RCC 7860 (cell line): ENCODE measurements at regions not wholly inside any gene's neighbourhood (a gene's known extent, or its start where the extent isn't known, plus 50 kb on each side); places are given as distances from the start of the nearest gene placed in this dataset.

ENCODE experiments used
- DNase-seq: peaks from one replicate; pipeline ENCODE4 v3.0.0-alpha.2; 2015; ENCODE audit warnings: low spot score
- FAIRE-seq: peaks from 2 replicates; lab custom pipeline; 2012; peaks lifted over from hg19 to GRCh38; lab: Jason Lieb, UNC

DNA sequence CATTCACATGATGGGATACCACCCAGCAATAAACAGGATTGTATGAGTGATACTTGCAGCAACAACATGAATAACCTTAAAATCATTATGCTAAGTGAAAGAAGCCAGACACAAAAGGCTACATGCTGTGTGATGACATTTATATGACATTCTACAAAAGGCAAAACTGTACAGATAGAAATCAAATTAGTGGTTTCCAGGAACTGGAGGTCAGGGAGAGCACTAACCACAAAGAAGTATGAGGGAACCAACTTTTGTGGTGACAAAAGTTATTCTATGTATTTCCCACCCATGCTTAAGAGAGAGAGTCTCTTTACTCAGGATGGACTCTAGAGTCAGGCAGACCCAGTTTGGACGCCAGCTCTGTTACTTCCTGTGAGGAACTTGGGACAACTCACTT, 364.5 kb upstream of the DAB1 start:
- FAIRE-seq (no peak), DNase-seq (no peak)

DNA sequence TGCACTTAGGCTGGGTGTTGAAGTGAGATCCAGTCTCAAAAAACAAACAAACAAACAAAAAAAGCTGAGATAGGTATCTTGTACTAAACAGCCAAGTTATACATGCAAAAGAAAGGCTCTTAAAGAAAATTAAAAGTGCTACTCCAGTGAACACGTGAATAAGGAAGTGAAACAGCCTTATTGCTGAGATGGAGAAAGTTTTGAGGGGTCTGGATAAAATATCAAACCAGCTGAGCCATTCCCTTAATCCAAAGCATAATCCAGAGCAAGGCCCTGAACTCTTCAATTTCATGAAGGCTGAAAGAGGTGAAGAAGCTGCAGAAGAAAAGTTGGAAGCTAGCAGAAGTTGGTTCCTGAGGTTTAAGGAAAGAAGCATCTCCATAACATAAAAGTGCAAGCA, 360.5 kb upstream of the DAB1 start:
- FAIRE-seq (no peak), DNase-seq (no peak)

DNA sequence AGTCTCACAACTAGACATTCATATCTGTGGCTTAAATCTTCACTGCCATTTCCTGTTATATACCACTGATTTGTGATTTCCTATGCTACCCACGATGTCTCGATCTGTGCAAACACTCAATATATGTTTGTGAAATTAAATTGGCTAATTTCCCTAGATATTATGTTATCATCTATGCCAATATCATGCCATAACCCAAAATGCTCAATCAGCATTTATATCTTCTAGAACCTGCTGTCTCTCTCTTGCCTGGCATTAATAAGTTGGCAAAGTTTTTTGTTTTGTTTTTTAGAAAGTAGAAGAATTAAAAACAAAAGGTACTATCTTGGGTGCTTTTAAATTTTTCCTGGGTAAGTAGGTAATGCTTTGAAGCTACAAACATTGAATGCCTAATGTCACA, 358.5 kb upstream of the DAB1 start:
- FAIRE-seq: no peak

DNA sequence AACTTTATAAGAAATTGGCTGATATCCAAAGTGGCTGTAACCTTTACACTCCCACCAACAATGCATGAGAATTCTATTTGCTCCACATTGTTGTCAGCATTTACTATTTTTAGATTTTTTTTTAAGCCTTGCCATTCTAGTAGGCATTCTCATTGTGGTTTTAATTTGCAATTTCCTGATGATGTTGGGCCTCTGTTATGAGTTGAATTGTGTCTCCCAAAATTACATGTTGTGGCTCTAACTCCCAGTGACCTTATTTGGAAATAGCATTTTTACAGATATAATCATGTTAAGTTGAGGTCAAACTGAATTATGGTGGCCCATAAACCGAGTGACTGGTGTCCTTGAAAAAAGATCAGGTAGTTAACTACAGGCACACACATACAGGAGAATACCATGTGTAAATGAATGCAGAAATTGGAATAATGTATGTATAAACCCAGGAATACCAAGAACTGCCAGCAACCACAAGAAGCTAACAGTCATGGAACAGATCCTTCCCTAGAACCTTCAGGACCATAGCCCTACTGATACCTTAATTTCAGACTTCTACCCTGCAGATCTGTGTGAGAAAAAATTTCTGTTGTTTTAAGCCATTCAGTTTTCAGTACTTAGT, 348.8 kb upstream of the DAB1 start:
- DNase-seq (no peak), FAIRE-seq (no peak)

More for the DNA sequence above, 358.5 kb upstream of the DAB1 start:
- no peak for DNase-seq

DNA sequence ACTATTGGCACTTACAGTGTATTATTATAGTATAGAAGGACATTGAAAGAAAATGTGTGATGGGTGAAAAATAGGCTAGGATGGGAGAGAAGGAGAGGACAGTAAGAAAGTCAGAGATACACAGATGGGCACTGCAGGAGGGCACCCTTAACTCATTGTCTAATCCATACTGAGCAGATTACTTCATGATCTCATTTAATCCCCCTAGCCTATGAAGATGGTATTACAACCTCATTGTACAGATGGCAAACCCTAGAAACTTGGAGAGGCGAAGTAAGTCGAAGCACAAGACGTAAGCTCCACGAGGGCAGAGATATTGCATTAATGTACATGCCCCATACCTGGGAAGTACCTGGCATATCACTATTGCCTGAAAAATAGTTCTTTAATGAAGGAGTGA, 346.9 kb upstream of the DAB1 start:
- FAIRE-seq: no peak
- DNase-seq: no peak

DNA sequence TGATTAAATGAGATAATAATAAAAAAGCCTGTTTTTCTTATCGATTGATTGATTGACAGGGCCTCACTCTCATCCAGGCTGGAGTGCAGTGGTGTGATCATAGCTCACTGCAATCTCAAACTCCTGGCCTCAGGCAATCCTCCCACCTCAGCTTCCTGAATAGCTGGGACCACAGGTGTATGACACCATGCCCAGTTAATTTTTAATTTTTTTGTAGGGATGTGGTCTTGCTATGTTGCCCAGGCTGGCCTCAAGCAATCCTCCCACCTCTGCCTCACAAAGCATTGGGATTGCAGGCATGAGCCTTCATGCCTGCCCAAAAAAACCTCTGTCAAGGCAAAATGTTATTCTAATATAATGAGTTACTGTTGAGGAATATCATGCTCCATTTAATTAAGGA, 346.4 kb upstream of the DAB1 start:
- no peak for FAIRE-seq
- DNase-seq: no peak

DNA sequence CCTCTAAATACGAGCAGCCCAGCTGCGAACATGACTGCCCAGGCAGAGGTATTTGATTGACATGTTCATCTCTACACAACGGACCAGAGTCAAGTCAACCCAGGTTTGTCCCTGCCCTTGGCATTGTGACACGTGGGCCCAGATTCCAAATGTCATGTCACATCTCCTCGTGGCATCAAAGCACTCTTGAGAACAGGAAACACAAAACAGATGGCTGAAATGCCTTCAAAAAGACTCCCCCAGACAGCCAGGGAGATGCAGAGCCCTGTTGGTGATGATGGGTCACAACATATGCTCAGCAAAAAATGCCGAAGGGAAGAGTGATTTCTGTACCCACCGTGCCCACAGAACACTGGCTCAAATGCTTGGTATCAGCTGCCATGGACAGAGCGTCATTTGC, 337.8 kb upstream of the DAB1 start:
- DNase-seq (no peak), FAIRE-seq (no peak)

DNA sequence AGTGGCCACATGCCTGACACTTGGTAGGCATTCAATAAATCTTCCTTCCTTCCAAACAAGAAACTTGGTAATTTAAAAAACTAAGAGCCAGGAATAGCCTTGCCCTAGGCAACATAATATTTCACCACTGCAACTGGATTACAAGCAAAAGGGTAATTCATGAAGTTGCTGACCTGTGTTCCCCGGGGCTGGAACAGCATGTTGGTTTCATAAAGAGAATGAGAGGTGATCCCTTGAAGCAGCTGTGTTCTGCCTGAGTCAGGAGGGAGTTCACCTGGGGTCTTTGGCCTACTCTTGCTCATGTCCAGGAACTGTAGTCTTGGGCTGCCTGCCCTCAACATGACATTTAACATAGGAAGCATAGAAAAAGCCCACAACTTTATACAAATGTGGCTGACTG, 329.0 kb upstream of the DAB1 start:
- no peak for DNase-seq
- no peak for FAIRE-seq

DNA sequence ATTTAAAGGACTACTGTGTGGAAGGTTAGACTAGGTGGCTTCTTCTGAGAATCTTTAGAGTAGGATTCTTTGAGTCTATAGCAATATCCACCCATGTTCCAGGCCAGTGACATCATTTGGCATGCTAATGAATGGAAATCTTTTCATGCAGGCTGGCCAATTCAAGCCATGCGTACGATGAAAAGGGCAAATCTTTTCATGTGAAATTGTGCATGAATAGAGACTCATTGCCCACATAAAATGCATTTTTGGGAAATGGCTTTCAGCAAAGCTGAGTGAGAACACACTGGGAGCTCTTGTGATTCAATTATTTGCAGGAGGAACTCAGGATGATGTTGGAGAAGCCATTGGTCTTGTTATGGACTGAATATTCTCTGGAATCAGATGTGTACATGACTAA, 324.9 kb upstream of the DAB1 start:
- FAIRE-seq: no peak
- no peak for DNase-seq

DNA sequence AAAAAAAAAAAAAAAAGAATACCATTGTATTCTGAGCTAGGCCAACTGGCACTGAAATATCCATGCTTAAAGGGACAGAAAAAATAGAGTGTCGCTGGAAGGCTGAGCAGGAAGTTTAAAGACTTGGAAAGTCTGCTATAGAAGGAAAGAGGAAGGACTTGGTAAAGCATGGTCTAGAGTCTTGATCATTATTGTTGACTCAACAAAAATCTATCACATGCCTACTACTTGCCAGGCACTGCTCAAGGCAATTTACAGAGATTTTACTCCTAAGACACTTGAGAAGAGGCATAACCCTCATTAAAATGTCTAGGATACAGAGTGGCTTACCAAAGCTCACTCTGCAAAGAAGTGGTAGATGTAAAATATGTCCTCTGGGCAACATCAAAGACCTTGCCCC, 324.0 kb upstream of the DAB1 start:
- DNase-seq (no peak), FAIRE-seq (no peak)

DNA sequence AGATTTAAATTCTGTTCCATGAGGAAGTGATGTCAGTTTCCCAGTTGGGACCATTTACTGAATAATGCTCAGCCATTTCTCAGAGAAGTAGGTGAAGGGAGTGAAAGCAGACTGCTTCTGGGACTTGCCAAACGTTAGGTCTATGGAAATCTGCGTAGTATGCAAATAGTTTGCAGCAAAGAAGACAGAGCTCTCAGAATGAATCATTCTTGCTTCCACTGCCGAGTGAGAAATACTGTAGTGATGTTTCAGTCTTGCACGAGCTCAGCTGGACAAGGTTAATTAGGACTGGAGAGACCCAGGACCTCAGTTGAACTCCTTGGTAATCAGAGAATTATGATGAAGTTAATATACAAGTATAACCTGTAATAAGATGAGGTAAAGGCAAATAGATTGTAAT, 317.7 kb upstream of the DAB1 start:
- FAIRE-seq (no peak), DNase-seq (no peak)

DNA sequence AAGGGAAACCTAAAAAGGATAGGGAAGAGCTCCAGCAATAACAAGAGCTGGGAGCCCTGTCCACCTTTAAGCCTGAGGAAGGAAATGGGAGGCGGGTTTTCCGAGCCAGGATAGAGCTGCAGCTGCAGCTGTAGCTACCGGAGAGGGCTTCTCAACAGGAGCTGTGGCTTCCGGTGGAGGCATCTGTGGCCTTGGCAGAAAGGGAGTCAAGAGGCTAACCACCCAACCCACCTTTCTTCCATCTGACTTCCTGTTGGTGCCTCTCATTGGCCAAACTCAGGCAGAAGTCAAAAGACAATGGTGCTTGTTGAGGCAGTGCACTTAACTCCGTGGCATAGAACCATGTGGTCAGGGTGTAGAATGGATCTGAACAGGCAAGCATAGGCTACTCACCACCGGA, 313.1 kb upstream of the DAB1 start:
- DNase-seq (no peak), FAIRE-seq (no peak)

DNA sequence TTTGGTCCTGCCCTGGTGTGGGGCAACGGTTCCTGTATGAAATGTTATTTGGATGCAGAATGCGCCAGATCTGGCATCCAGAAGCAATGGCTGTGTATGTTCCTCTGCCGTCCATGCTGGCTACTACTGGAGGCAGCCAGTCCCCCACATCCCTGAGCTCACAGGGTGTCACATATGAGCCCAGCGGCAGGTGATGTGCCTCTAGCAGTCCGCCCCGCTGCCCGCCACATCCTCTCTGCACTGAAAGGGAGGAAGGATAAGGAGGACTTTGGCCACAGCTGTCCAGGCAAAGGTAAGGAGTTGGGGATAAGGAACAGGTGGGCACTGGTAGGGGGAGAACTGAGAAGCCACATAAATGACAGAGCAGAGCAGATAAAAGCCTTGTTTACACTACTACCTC, 305.3 kb upstream of the DAB1 start:
- DNase-seq (no peak), FAIRE-seq (no peak)

DNA sequence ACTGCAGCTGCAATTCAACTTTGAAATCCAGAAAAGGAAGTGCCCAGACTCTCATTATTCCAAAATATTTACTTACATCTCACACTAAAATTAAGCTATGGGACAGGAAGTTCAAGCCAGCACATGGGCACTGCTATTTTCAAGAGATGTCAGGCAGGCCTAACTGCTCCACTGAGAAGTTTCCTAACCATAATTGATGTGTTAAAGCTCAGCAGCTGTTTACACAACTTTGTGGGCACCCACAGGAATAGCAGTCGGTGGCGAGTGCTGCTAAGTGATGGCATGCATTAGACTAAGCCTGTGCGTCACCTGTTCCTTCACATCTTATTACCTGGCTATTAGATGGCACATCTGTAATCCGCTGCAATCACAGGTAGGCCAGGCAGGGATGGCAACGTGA, 303.3 kb upstream of the DAB1 start:
- no peak for FAIRE-seq
- no peak for DNase-seq

DNA sequence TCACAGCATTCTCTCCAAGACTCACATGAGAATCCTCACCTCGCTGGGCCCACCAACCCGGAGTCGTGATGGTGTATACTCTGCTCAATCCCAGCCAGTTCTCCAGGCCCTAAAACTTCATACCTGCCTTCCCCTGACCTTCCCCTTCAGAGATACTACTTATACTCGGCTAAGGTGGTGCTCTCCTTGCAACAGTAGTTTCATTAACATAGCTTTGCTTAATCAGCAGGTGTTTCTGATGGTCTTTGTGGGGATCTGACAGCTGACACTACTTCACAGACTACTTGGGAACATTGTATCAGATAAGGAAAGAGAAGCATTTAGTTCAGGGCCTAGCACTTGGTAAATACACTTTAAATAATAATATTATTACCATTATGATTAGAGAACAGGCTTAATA, 301.5 kb upstream of the DAB1 start:
- FAIRE-seq (no peak), DNase-seq (no peak)

DNA sequence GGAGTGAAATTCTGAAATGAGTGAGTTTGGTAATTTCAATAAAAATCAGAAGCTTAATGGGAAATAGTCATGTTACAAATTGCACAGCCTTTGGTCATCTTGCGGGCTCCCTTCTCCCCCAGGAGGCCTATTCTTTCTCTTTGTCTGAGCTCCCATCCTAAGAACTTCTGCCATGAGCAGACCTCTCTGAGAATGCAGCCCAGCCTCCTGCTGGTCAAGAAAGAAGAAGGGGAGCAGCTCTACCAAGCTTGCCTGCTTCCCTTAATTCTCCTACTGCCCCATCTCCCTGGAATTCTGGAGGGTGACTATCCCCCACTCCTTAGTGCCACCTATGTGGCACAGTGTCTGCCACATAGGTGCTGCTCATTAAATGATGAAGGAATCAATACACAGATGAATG, 300.7 kb upstream of the DAB1 start:
- FAIRE-seq: no peak

DNA sequence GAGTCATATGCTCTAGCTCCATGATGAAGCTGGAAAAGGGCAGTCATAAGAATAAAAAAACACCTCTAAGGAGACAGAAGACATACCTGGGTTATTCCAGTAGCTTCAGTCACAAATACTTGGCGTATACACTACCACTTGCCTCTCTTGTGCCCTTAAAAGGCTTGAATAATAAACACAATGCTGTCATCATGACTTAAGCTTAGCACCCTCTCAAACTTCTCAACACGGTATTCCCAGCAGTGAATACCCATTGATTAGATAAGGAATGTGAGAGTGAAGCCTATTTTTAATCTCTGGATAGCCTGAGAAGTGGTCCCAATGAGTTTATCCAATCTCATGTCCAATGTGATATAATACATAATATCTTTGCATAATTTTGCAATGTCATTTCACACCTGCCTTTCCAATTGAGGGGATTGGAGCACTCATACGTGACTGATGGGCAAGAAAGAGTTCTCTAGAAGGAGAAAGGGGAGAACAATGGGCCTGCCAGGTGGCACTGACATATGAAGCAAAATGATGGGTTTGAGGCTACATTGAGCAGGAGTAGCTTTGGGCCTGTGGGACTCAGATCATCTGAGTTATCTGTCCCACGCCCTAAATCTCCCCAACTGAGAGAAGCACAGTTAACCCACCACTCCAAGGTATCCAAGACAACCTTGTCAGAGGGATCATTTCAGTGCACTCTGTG, 298.6 kb upstream of the DAB1 start:
- FAIRE-seq: no peak
- no peak for DNase-seq

More for the DNA sequence above, 300.7 kb upstream of the DAB1 start:
- no peak for DNase-seq

DNA sequence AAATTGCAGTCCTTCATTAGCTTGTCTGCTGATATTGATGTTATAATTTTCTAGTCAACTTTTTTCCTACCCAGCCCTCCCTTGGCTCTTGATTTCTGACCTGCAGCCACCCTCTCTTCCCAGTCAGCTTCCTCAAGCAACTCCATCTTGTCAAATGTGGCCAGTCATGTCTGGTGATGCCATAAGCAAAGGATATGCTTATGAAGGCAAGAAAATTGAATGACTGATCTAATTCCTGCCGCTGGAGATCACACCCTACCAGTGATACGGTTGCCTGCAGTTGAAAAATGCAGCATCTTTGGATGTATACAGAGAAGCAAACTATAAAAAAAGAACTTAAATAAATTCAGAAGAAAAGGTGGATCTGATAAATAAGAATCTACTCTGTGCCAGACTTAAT, 297.1 kb upstream of the DAB1 start:
- FAIRE-seq: no peak
- DNase-seq: no peak

DNA sequence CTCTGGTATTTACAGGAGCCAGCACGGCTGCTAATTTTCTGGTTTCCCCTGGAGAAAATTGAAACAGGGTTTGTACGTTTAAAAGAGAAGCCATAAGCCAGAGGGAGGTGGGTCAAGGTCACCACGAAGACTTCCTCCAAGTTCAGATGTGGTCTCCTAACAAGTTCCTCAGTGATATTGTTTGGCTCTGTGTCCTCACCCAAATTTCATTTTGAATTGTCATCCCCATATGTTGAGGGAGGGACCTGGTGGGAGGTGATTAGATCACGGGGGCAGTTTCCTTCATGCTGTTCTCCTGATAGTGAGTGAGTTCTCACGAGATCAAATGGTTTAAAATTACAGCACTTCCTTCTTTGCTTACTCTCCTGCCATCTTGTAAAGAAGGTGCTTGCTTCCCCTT, 295.4 kb upstream of the DAB1 start:
- FAIRE-seq: no peak
- no peak for DNase-seq

DNA sequence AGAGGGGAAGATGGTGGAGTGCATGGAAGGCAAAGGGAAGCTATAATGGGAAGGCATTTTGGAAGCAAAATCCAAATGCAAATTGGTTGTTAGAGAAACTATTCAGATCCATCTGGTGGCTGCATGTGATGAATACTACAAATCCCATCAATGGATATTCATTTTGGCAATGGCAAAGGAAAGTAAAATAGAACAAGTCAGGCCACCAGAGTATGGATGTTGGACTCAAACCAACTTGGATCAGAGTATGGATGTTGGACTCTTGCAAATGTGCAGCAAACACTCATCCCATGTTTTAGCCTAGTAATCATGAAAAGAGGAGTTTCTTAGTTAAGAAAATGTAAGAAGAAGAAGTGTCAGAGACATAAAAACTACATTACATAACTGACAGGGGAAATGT, 289.6 kb upstream of the DAB1 start:
- DNase-seq: no peak
- FAIRE-seq: no peak

DNA sequence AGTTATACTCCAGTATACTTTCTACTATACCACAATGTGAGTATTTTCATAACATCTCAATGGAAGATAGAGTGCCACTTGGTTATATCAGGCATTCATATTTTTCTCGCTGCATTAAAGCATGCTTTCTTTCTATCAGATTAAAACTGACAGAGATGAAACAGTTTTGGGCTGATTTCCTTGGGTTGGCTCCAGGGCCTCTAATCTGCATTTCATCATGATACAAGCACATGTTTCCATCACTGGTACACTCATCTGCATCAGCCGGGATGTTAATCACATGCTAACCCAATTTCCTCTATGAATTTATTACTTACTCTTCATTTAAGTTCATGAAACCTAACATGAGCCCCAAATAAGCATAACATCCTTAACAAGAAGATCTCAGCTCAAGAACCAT, 289.0 kb upstream of the DAB1 start:
- no peak for FAIRE-seq

DNA sequence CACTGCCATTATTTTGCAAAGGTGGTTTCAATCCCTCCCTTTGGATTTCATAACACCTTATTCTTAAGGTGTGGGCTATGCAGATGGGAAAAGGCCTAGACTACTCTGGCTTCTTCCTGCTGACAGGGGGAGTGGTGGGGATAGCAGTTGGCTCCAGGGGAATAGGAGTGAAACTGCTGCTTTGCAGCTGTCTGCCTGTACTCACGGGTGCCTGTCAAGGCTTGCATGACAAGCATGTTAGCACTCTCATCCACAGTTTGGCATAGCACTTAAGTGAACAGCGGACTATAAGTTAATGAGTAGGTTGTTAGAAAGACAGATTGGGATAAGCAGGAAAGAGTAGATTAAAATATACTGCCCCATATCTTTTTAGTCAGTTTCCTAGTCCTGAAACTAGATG, 287.5 kb upstream of the DAB1 start:
- DNase-seq (no peak), FAIRE-seq (no peak)

More for the DNA sequence above, 289.0 kb upstream of the DAB1 start:
- no peak for DNase-seq

DNA sequence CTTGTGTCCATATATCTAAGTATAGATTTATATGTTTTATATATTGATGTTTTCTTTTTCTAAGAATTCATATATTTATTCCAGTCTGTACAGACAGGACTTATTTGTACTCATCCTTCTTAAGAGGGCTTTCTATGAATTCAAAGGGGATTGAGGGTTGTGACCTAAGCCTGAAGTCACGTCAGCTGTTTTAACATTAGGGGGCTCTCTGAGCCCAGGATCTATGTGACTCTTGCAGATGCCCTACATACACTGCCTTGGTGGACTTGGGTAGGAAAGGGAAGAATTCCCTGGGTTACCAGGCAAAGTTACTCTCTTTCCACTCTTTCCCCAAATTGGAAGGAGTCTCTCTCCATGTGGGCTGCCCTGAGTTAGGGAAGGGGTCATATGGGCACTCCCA, 283.8 kb upstream of the DAB1 start:
- no peak for FAIRE-seq
- no peak for DNase-seq
